PC-3 (cell line): ENCODE measurements at regions not wholly inside any gene's neighbourhood (a gene's known extent, or its start where the extent isn't known, plus 50 kb on each side); places are given as distances from the start of the nearest gene placed in this dataset.

Source experiments
- ATAC-seq: fragments of 200-7000 bp; cut with Tn5 transposase; 2 replicates; pipeline ENCODE4 v1.9.1; 2020; ENCODE audit warnings: mild to moderate bottlenecking, moderate library complexity
- BruUV-seq: library from RNA; stranded (reverse); fragments of 400-500 nt; replicated peaks from 2 replicates; lab custom pipeline; 2021; lab: Mats Ljungman, UMichigan
- CTCF ChIA-PET: fragments of 300-600 bp; sonication (Branson Sonifier 250); formaldehyde crosslinking; loops from one replicate; lab custom pipeline; 2022; ENCODE audit warnings: antibody characterized with exemption; lab: Charles Lee
- POLR2A ChIA-PET: fragments of 300-600 bp; sonication (Branson Sonifier 250); formaldehyde crosslinking; loops from one replicate; lab custom pipeline; 2022; ENCODE audit warnings: antibody characterized with exemption; ENCODE audit not compliant: unreplicated experiment; lab: Charles Lee
- DNase-seq: peaks from one replicate; pipeline ENCODE4 v3.0.0-alpha.2; 2015
- H2AFZ ChIP-seq: fragments of 300-600 bp; sonication (generic); 2 replicates; pipeline ENCODE4 v1.6.0; 2016; ENCODE audit warnings: antibody characterized with exemption, low read length
- H3F3A ChIP-seq: fragments of 300-600 bp; sonication (generic); one replicate; pipeline ENCODE4 v1.6.0; 2017; ENCODE audit warnings: antibody characterized with exemption, low read length, control low read depth, mild to moderate bottlenecking; ENCODE audit not compliant: unreplicated experiment
- H3K27ac ChIP-seq: fragments of 300-600 bp; sonication (generic); 2 replicates; pipeline ENCODE4 v1.5.1; 2016; ENCODE audit warnings: mild to moderate bottlenecking, low read length
- H3K27me3 ChIP-seq: fragments of 300-600 bp; sonication (generic); 2 replicates; pipeline ENCODE4 v1.6.1; 2016; ENCODE audit warnings: low read length, mixed read lengths
- H3K36me3 ChIP-seq: fragments of 300-600 bp; sonication (generic); 2 replicates; pipeline ENCODE4 v1.6.1; 2016; ENCODE audit warnings: low read depth, mixed run types, low read length, mixed read lengths
- H3K4me1 ChIP-seq: fragments of 300-600 bp; sonication (generic); 2 replicates; pipeline ENCODE4 v1.5.1; 2016; ENCODE audit warnings: low read length; ENCODE audit not compliant: insufficient read depth
- H3K4me2 ChIP-seq: fragments of 300-600 bp; sonication (generic); 2 replicates; pipeline ENCODE4 v1.6.0; 2016; ENCODE audit warnings: low read length
- H3K4me3 ChIP-seq: fragments of 300-600 bp; sonication (generic); 2 replicates; pipeline ENCODE4 v1.5.1; 2016; ENCODE audit warnings: mild to moderate bottlenecking, low read length, mixed read lengths
- H3K79me2 ChIP-seq: fragments of 300-600 bp; sonication (generic); 2 replicates; pipeline ENCODE4 v1.6.1; 2017; ENCODE audit warnings: low read length, mixed read lengths
- H3K9ac ChIP-seq: fragments of 300-600 bp; sonication (generic); 2 replicates; pipeline ENCODE4 v1.6.0; 2016; ENCODE audit warnings: mild to moderate bottlenecking, low read length
- H3K9me2 ChIP-seq: fragments of 300-600 bp; sonication (generic); replicated peaks from 2 replicates; pipeline ENCODE4 v1.6.1; 2016; ENCODE audit warnings: mixed run types, low read length, mixed read lengths
- H3K9me3 ChIP-seq: fragments of 300-600 bp; sonication (generic); 2 replicates; pipeline ENCODE4 v1.6.1; 2016; ENCODE audit warnings: low read length, mixed read lengths
- H4K20me1 ChIP-seq: fragments of 300-600 bp; sonication (generic); 2 replicates; pipeline ENCODE4 v1.6.1; 2016; ENCODE audit warnings: low read length, mixed read lengths
- EZH2 ChIP-seq: fragments of 300-600 bp; sonication (generic); IDR thresholded peaks from one replicate; pipeline ENCODE4 v1.6.1; 2017; ENCODE audit warnings: antibody characterized with exemption, mild to moderate bottlenecking, low read length; ENCODE audit not compliant: unreplicated experiment
- EZH2phosphoT487 ChIP-seq: fragments of 300-600 bp; sonication (generic); IDR thresholded peaks from 2 replicates; pipeline ENCODE4 v1.6.1; 2018; ENCODE audit warnings: mild to moderate bottlenecking, antibody characterized with exemption, low read length, borderline replicate concordance
- intact Hi-C: fragments of 100-400 bp; cut with micrococcal nuclease; formaldehyde crosslinking; loops from 2 replicates; pipeline ENCODE4 v1.9.0; 2023
- TF ChIP-seq, protein P1 (sequence below): fragments of 300-600 bp; sonication (generic); conservative IDR thresholded peaks from 2 replicates; pipeline ENCODE4 v1.5.1; 2017; ENCODE audit warnings: antibody characterized with exemption, low read depth, mild to moderate bottlenecking, low read length

DNA sequence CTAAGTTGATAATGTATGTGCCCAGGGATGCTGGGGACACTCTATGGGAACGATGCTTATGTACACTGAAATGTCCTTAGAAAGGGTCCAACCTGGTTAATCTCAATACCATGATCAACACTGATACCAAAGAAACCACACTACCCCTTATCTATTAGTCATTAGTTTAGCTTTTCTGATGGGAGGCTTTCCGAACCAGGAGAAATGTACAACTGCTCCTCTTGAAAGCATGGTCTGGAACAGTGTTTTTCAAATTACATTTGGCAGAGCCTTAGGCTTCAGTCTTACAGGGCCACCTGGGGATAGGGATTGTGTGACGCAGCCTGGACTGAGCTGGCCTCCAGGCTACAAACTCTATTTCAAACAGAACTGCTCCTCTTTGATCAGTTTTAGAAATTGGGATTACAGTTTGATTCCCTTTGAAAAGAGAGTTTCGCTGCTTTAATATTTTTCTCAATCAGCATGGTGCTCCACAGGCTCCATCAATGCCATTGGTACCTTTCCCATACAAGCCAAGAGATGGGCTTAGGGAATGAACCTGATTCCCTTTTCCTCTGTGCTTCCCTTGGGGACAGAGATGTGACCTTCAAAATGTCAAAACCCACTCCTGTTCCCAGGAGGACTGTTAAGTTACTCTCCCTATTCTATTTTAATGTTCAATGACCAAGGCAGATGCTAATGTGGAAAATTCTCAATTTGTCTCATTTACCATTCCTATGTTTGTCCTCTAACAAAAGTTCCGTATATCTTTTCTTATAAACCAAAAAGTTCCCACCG is 296.0 kb upstream of the ADAMTS9 start:
- TF ChIP-seq EZH2, result no peak
- H3K27me3 ChIP-seq, result no peaks in the 10 kb centered on the region
- CTCF ChIA-PET, result no interaction called here
- H3K4me3 ChIP-seq, result no peak overlapping the region
- H3K9me3 ChIP-seq, result no peaks in the 10 kb centered on the region
- H3K4me2 ChIP-seq, result no peak overlapping the region
- no peaks in the 10 kb centered on the region for H4K20me1 ChIP-seq
- no peaks in the 10 kb centered on the region for H3K9me2 ChIP-seq
- POLR2A ChIA-PET, result no interaction called here
- H3K4me1 ChIP-seq, result no peaks in the 10 kb centered on the region
- no peaks in the 10 kb centered on the region for H3K36me3 ChIP-seq
- intact Hi-C loops, result no loop called here
- no TSS peak for BruUV-seq
- H3K9ac ChIP-seq, result no peak overlapping the region
- H3K27ac ChIP-seq, result no peak overlapping the region
- ATAC-seq (no peak), DNase-seq (no peak)
- no peaks in the 10 kb centered on the region for H3F3A ChIP-seq
- no peaks in the 10 kb centered on the region for H3K79me2 ChIP-seq
- H2AFZ ChIP-seq, result no peak overlapping the region

DNA sequence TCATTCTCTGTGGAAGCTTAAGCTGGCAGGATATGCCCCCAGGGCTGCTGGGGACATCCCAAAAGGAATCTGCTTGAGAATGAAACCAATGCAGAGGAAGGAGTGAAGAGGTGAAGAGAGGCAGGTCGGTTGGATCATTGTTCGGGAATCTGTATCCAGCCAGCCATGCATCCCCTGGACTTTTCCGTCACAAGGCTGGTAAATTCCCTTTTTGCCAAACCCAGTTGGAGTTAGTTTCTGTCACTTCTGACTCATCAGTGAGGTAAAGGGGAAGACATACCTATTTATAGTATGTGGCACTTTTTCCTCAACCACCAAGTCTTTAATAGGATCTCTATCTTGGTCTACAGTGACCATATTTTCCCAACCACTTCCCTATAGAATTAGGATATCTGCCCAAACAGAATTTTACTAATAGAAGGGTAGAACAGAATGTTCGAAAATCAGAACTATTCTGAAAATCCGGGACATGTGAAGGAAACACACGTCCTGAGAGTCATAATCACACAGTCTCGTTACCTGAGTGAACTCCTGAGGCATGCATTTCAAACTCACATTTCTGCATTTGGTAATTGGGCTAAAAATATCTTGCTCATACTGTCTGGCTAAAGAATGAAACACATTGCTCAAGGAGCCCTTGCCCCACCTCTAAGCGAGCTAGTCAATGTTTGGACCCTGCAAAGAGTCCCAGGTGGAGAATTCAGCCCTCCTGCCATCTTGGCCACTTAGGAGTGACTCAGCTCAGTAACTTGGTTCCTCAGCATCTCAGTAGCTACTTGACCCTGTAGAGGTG is 289.7 kb upstream of the ADAMTS9 start:
- no peak overlapping the region for H3K27ac ChIP-seq
- no peaks in the 10 kb centered on the region for H3K4me1 ChIP-seq
- no peaks in the 10 kb centered on the region for H3K79me2 ChIP-seq
- no peak for TF ChIP-seq EZH2
- TF ChIP-seq, protein P1, sequence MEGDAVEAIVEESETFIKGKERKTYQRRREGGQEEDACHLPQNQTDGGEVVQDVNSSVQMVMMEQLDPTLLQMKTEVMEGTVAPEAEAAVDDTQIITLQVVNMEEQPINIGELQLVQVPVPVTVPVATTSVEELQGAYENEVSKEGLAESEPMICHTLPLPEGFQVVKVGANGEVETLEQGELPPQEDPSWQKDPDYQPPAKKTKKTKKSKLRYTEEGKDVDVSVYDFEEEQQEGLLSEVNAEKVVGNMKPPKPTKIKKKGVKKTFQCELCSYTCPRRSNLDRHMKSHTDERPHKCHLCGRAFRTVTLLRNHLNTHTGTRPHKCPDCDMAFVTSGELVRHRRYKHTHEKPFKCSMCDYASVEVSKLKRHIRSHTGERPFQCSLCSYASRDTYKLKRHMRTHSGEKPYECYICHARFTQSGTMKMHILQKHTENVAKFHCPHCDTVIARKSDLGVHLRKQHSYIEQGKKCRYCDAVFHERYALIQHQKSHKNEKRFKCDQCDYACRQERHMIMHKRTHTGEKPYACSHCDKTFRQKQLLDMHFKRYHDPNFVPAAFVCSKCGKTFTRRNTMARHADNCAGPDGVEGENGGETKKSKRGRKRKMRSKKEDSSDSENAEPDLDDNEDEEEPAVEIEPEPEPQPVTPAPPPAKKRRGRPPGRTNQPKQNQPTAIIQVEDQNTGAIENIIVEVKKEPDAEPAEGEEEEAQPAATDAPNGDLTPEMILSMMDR, result no peak
- no peak for TF ChIP-seq EZH2phosphoT487
- POLR2A ChIA-PET, result no interaction called here
- CTCF ChIA-PET, result no interaction called here
- BruUV-seq, result no TSS peak
- no peak overlapping the region for H2AFZ ChIP-seq
- H3K36me3 ChIP-seq, result no peaks in the 10 kb centered on the region
- intact Hi-C loops, result no loop called here
- no peak overlapping the region for H3K9ac ChIP-seq
- H3K27me3 ChIP-seq, result no peaks in the 10 kb centered on the region
- DNase-seq (peak; percentile 2), ATAC-seq (no peak)
- H4K20me1 ChIP-seq, result no peaks in the 10 kb centered on the region
- no peak overlapping the region for H3K4me2 ChIP-seq
- H3F3A ChIP-seq, result no peaks in the 10 kb centered on the region
- no peak overlapping the region for H3K4me3 ChIP-seq
- no peaks in the 10 kb centered on the region for H3K9me2 ChIP-seq
- no peaks in the 10 kb centered on the region for H3K9me3 ChIP-seq

DNA sequence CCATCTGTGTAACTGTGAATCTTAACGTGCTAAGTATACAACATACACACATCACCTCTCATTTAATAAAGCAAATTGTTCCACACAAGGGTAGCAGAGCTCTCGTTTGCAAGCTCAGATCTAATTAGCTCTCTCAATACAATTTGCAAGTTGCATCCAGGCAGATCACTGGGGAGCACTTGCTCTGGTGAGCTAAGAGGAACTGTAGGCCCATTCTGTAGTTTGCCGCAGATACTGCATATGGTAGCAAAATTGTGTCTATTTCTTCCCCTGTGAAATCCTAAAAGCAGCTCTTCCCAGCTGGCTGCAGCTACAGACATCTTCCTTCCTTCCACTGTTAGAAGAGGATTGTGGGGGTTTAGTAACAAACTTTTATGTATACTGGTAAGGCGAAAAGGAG is 288.7 kb upstream of the ADAMTS9 start:
- H3K9me2 ChIP-seq, result no peaks in the 10 kb centered on the region
- H3K27me3 ChIP-seq, result no peaks in the 10 kb centered on the region
- no peak overlapping the region for H3K9ac ChIP-seq
- no peak overlapping the region for H3K27ac ChIP-seq
- ChIA-PET POLR2A (no interaction called here), CTCF (no interaction called here)
- no peaks in the 10 kb centered on the region for H3K9me3 ChIP-seq
- DNase-seq (no peak), ATAC-seq (no peak)
- no peaks in the 10 kb centered on the region for H3K36me3 ChIP-seq
- H3K4me3 ChIP-seq, result no peak overlapping the region
- no peaks in the 10 kb centered on the region for H3F3A ChIP-seq
- no peaks in the 10 kb centered on the region for H3K79me2 ChIP-seq
- intact Hi-C loops, result no loop called here
- no TSS peak for BruUV-seq
- H4K20me1 ChIP-seq, result no peaks in the 10 kb centered on the region
- H3K4me2 ChIP-seq, result no peak overlapping the region
- H2AFZ ChIP-seq, result no peak overlapping the region
- TF ChIP-seq EZH2, result no peak
- TF ChIP-seq EZH2phosphoT487, result no peak
- TF ChIP-seq, protein P1, result no peak
- no peaks in the 10 kb centered on the region for H3K4me1 ChIP-seq
